Kidney glomerular epithelial cell (primary cell): ENCODE measurements at regions not wholly inside any gene's neighbourhood (a gene's known extent, or its start where the extent isn't known, plus 50 kb on each side); places are given as distances from the start of the nearest gene placed in this dataset.

Source experiments
- DNase-seq: peaks from one replicate; lab custom pipeline; 2025; lab: John Stamatoyannopoulos, UW

DNA sequence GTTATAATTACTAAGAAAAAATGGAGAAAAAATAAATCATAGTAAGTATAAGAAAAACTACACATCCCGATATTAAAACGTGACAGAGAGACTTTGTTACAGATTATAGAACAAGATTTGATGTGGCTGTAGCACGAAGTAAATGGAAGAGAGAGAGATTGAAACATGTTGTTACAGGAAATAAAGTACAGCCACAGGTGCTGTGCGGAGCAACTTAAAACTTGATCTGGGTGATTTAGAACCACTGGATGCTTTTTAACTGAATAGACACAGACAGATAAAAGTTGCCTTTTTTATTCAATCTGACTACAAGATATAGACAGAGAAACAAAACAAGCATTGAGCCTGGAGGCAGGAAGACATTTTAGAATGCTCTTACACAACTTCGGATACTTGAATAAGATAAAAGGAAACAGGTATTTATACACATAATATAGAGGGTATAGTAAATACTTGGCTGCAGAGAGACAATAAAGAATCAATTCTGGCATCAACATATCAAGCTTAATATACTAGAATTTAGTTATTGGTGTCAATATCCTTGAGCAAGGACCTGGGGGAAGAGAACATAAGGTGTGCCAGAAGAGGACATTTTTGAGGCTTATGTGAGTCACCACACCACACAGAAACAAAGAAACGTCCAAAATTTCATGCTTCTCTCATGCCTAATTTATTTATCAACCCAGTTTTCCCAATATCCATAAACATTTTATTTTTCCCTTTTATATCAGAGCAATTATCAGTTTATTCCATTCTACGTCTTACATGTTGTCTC lies 548.5 kb downstream of the SLITRK1 start:
- no peak for DNase-seq

- no peak for DNase-seq
Observed at GRCh38 chr13:83332751-83333150, 549.5 kb downstream of the SLITRK1 start.

- DNase-seq: no peak
Observed at GRCh38 chr13:83327091-83327490, 555.2 kb downstream of the SLITRK1 start.

DNA sequence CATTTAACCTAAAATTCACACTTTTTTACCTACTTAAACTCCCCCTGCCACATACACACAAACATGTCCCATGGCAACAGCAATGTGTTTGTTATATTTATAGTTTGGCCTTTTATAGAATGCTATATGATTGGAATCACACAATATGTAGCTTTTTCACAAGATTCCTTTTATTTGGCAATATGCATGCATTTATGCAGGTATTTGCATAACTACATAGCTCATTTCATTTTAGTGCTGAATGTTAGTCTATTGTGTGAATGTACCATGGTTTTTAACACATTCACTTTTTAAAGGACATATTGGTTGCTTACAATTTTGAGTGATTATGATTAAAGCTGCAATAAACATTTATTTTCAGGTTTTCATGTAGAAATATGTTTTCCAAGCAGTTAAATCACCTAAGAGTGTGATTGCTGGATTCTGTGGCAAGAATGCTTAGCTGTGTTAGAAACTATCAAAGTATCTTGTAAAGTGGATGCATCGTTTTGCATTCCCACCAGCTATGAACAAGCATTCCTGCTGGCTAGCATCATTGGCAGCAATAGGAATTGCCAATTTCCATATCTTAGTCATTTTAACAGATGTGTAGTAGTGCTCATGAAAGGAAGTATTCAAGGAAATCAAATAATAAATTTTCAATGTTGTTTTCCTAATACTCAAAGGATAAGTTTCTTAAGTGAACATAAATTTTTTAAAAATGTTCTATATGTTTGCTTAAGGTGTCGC lies 557.0 kb downstream of the SLITRK1 start:
- peak; percentile 14 for DNase-seq

- DNase-seq: peak; percentile 41
Observed at GRCh38 chr13:83311886-83312577, 570.2 kb downstream of the SLITRK1 start.

DNA sequence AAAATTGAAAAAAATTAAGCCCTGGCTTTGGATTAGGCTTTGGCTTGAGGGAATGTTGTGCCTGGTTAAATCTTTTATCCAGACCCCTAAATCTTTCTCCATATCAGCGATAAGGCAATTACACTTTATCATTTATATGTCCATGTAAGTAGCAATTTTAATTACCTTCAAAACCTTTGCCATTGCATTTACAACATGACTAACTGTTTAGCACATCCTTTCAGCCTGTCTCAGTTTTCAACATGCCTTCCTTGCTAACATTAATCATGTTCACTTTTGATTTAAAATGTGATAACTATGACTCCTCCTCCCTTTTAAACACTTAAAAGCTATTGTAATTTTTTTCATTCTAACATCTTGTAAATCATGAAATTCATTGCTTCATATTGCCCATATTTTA lies 583.7 kb downstream of the SLITRK1 start:
- DNase-seq: no peak

DNA sequence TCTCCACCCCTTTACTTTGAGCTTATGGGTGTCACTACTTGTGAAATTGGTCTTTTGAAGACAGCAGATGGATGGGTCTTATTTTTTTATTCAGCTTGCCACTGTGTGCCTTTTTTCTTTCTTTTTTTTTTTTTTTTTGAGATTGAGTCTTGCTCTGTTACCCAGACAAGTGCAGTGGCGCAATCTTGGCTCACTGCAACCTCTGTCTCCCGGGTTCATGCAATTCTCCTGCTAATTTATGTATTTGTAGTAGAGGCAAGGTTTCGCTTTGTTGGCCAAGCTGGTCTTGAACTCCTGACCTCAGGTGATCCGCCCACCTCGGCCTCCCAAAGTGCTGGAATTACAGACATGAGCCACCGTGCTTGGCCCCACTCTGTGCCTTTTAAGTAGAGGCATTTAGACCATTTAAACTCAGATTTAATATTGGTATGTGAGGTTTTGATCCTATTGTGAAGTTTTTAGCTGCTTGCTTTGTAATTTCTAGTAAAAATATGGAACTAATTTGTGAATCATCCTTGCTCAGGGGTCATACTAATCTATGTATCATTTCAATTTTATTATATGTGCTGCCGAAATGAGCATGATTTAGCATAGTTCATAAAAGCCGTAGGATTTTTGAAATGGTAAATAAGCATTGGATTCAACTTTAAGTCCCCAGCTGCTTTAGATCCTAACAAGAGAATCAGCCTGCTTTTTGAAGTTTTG lies 584.5 kb downstream of the SLITRK1 start:
- no peak for DNase-seq

- DNase-seq: no peak
Observed at GRCh38 chr13:83295686-83296085, 586.6 kb downstream of the SLITRK1 start.

- DNase-seq: no peak
Observed at GRCh38 chr13:83286737-83287136, 595.5 kb downstream of the SLITRK1 start.

- no peak for DNase-seq
Observed at GRCh38 chr13:83281654-83282053, 600.6 kb downstream of the SLITRK1 start.

- DNase-seq: no peak
Observed at GRCh38 chr13:83274679-83275078, 607.6 kb downstream of the SLITRK1 start.

- no peak for DNase-seq
Observed at GRCh38 chr13:83272652-83273240, 609.5 kb downstream of the SLITRK1 start.

- DNase-seq: no peak
Observed at GRCh38 chr13:83272076-83272475, 610.2 kb downstream of the SLITRK1 start.

DNA sequence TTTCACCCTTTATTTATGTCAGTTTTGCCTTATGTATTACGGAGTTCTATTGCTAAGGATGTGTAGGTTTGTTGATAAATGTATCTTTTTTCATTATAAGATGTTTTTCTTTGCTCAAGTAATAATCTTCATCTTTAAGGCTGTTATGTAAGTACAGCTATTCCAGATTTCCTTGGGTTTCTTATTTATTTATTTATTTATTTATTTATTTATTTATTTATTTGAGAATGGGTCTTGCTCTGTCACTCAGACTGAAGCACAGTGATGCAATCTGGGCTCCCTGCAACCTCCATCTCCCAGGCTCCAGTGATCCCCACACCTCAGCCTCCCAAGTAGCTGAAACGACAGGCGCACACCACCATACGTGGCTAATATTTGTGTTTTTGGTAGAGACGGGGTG lies 617.0 kb downstream of the SLITRK1 start:
- no peak for DNase-seq

GRCh38 chr13:83248751-83249150 lies 633.5 kb downstream of the SLITRK1 start:
- DNase-seq: no peak

GRCh38 chr13:83232626-83233025 lies 649.6 kb downstream of the SLITRK1 start:
- DNase-seq: no peak

GRCh38 chr13:83229574-83230305 lies 652.5 kb downstream of the SLITRK1 start:
- DNase-seq: no peak

GRCh38 chr13:83223546-83223945 lies 658.7 kb downstream of the SLITRK1 start:
- DNase-seq: no peak

GRCh38 chr13:83221813-83222241 lies 660.4 kb downstream of the SLITRK1 start:
- DNase-seq: no peak

DNA sequence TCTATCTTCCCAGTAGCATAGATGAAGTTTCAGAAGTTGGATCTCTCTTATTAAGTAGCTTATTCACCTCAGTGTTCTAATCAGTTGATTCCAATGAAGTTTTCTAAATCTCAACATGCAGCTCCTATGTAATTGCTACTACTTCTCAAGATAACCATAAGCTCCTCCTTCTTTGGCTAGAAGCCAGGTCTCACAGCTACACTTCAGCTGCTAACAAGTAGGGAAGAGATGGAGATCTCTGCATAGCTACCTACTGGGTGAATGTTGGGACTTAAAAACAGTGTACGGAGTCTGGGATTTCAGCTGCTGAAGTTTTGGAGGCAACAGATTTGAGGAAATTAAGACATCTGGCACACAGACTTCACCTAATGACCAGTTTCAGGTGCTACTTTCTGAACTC lies 661.0 kb downstream of the SLITRK1 start:
- no peak for DNase-seq

- no peak for DNase-seq
Observed at GRCh38 chr13:83220241-83220640, 662.0 kb downstream of the SLITRK1 start.
